ENCODE measurements at regions not wholly inside any gene's neighbourhood (a gene's known extent, or its start where the extent isn't known, plus 50 kb on each side); places are given as distances from the start of the nearest gene placed in this dataset.

DNA sequence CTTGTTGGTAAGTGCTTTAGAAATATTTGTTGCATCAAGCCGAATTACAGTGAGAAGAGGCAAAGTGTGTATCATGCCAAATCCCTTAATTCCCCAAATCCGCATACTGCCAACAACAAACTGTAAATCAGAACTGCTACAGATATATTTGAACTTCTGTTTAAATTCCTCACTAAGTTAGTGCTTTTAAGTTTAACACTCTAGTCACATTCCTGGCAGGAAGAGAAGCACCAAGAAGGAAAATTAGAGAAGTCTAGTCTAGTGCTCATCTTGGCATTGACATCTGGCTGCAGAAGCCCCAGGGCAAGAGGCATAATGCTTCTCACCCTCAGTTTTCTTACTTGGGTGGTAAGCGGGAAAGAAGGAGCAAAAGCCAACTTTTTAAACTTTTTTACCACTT is 343.5 kb downstream of the GPR37 start:
- TF ChIP-seq, protein P1, sequence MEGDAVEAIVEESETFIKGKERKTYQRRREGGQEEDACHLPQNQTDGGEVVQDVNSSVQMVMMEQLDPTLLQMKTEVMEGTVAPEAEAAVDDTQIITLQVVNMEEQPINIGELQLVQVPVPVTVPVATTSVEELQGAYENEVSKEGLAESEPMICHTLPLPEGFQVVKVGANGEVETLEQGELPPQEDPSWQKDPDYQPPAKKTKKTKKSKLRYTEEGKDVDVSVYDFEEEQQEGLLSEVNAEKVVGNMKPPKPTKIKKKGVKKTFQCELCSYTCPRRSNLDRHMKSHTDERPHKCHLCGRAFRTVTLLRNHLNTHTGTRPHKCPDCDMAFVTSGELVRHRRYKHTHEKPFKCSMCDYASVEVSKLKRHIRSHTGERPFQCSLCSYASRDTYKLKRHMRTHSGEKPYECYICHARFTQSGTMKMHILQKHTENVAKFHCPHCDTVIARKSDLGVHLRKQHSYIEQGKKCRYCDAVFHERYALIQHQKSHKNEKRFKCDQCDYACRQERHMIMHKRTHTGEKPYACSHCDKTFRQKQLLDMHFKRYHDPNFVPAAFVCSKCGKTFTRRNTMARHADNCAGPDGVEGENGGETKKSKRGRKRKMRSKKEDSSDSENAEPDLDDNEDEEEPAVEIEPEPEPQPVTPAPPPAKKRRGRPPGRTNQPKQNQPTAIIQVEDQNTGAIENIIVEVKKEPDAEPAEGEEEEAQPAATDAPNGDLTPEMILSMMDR (IDR thresholded peaks at IDR 0.05), result no peak
- TF ChIP-seq NFIC (IDR thresholded peaks at IDR 0.05; ENCODE audit: borderline replicate concordance) (no peak), EP300 (IDR thresholded peaks at IDR 0.05; ENCODE audit: borderline replicate concordance in 1 of 2, low read depth in 1 of 2, low read length in 1 of 2) (no peak), PBX3 (IDR thresholded peaks at IDR 0.05) (no peak), ELF1 (IDR thresholded peaks at IDR 0.05) (no peak), FOXJ3 (CRISPR knock-in tag; IDR thresholded peaks at IDR 0.05) (no peak), RAD21 (IDR thresholded peaks at IDR 0.05; ENCODE audit: low read length) (no peak), TCF12 (IDR thresholded peaks at IDR 0.05) (no peak), GATA2 (CRISPR knock-in tag; IDR thresholded peaks at IDR 0.05) (no peak), RFX5 (IDR thresholded peaks at IDR 0.05; ENCODE audit: low read length) (no peak), MAX (IDR thresholded peaks at IDR 0.05; ENCODE audit: low read depth) (no peak), POLR2AphosphoS5 (IDR thresholded peaks at IDR 0.05; ENCODE audit: low read depth, low read length) (no peak)

Measured in SK-N-SH (cell line).